HFFc6 (cell line): ENCODE measurements at regions not wholly inside any gene's neighbourhood (a gene's known extent, or its start where the extent isn't known, plus 50 kb on each side); places are given as distances from the start of the nearest gene placed in this dataset.

ENCODE experiments used
- DNase-seq: peaks from one replicate; pipeline ENCODE4 v3.0.0-alpha.2; 2018
- H3K27ac Mint-ChIP-seq: 2 replicates; pipeline ENCODE4 v1.8.0; 2020; ENCODE audit warnings: mild to moderate bottlenecking, mixed read lengths
- H3K27me3 Mint-ChIP-seq: 2 replicates; pipeline ENCODE4 v1.8.0; 2021; ENCODE audit warnings: mild to moderate bottlenecking, moderate library complexity, mixed read lengths; ENCODE audit not compliant: insufficient read depth
- H3K36me3 Mint-ChIP-seq: 2 replicates; pipeline ENCODE4 v1.8.0; 2021; ENCODE audit warnings: low read depth, mixed read lengths
- H3K4me1 Mint-ChIP-seq: 2 replicates; pipeline ENCODE4 v1.8.0; 2020; ENCODE audit warnings: low read depth, mixed read lengths
- H3K4me3 Mint-ChIP-seq: 2 replicates; pipeline ENCODE4 v1.8.0; 2020; ENCODE audit warnings: mild to moderate bottlenecking, moderate library complexity, mixed read lengths
- H3K9me3 Mint-ChIP-seq: 2 replicates; pipeline ENCODE4 v1.8.0; 2020; ENCODE audit warnings: mild to moderate bottlenecking, mixed read lengths
- CTCF ChIP-seq: fragments of 200-600 bp; sonication (generic); IDR thresholded peaks from 2 replicates; pipeline ENCODE4 v1.5.0; 2021; ENCODE audit warnings: antibody characterized with exemption, mild to moderate bottlenecking

- no peak overlapping the region for H3K27ac Mint-ChIP-seq
- H3K36me3 Mint-ChIP-seq = peaks cover 7% of the 10 kb centered on the region; the same call in 1 of the 2 replicates
- TF ChIP-seq CTCF = no peak
- H3K4me3 Mint-ChIP-seq = no peak overlapping the region
- H3K4me1 Mint-ChIP-seq = peaks cover 9% of the 10 kb centered on the region
- H3K27me3 Mint-ChIP-seq = peaks cover 23% of the 10 kb centered on the region
- H3K9me3 Mint-ChIP-seq = no peaks in the 10 kb centered on the region
- no peak for DNase-seq
Measured at GRCh38 chr22:26902401-26903029, 245.1 kb downstream of the MIAT start.

- Mint-ChIP-seq H3K9me3 (no peaks in the 10 kb centered on the region), H3K4me3 (no peak overlapping the region), H3K36me3 (peaks cover under 1% of the 10 kb centered on the region; the same call in 1 of the 2 replicates), H3K27me3 (peaks cover 23% of the 10 kb centered on the region), H3K27ac (no peak overlapping the region), H3K4me1 (peaks cover 9% of the 10 kb centered on the region)
- TF ChIP-seq CTCF = no peak
- DNase-seq = no peak
Measured at GRCh38 chr22:26903030-26903856, 245.9 kb downstream of the MIAT start.

- Mint-ChIP-seq H3K4me3 (no peak overlapping the region), H3K27ac (no peak overlapping the region), H3K4me1 (peaks cover 9% of the 10 kb centered on the region), H3K36me3 (no peaks in the 10 kb centered on the region), H3K27me3 (peaks cover 35% of the 10 kb centered on the region), H3K9me3 (no peaks in the 10 kb centered on the region)
- TF ChIP-seq CTCF = no peak
- DNase-seq = no peak
Measured at GRCh38 chr22:26904483-26904882, 247.1 kb downstream of the MIAT start.

- Mint-ChIP-seq H3K4me3 (no peak overlapping the region), H3K4me1 (peaks cover 9% of the 10 kb centered on the region), H3K36me3 (no peaks in the 10 kb centered on the region), H3K9me3 (no peaks in the 10 kb centered on the region), H3K27me3 (peaks cover 40% of the 10 kb centered on the region), H3K27ac (no peak overlapping the region)
- no peak for DNase-seq
- TF ChIP-seq CTCF = no peak
Measured at GRCh38 chr22:26905076-26905475, 247.7 kb downstream of the MIAT start.

- no peaks in the 10 kb centered on the region for H3K36me3 Mint-ChIP-seq
- no peak for DNase-seq
- H3K4me1 Mint-ChIP-seq = peaks cover 9% of the 10 kb centered on the region
- no peak overlapping the region for H3K27ac Mint-ChIP-seq
- no peak for TF ChIP-seq CTCF
- no peak overlapping the region for H3K4me3 Mint-ChIP-seq
- peaks cover 44% of the 10 kb centered on the region for H3K27me3 Mint-ChIP-seq
- H3K9me3 Mint-ChIP-seq = no peaks in the 10 kb centered on the region
Measured at GRCh38 chr22:26905640-26906039, 248.3 kb downstream of the MIAT start.
